Mucosa of gallbladder (tissue), 1 donor: ENCODE measurements at regions not wholly inside any gene's neighbourhood (a gene's known extent, or its start where the extent isn't known, plus 50 kb on each side); places are given as distances from the start of the nearest gene placed in this dataset.
"Not testable (repeated sequence)": the region's sequence is repeated elsewhere in the genome, so short reads cannot be mapped to it uniquely, and the experiment has no call there.

Source experiments
- DNase-seq: peaks from one replicate; pipeline ENCODE4 v3.0.0-alpha.2; 2020; ENCODE audit warnings: low spot score
- donor health status: DM: no; HTN: no; CAD: no.

DNA sequence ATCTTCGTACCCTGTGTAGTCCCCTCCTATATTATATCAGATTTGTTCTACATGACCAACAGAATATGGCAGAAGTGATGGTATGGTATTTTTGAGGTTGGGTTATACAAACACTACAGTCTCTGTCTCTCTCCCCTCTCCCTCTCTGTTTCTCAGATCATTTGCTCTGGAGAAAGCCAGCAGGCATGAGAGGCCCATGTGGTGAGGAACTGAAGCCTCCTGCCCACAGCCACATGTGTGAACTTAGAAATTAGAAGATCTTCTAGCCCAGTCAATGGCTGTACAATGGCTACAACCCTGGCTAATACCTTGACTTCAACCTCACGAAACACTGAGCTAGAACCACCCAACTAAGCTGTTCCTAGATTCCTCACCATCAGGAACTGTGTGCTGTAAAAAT is 250.6 kb downstream of the SMAD2 start:
- DNase-seq, result no peak

DNA sequence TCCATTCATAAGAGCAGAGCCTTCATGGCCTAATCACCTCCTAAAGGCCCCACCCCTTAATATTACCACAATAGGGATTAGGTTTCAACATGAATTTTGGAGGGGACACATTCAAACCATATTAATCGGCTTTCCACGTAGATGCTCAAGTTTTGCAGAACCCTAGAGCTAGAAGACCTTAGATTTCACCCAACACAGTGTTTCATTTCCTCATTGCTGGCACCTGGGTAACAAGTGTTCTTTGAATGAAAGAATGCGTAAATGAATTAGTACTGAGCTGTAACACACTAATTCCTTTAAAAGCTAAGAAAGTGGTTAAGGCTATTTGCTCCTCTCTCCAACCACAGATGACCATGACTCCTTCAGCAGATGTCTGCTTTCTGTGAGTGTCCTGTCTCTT is 252.5 kb downstream of the SMAD2 start:
- DNase-seq, result no peak

- DNase-seq, result no peak
These were observed 260.6 kb downstream of the SMAD2 start for GRCh38 chr18:47669815-47670214.

GRCh38 chr18:47658498-47658897 is 272.0 kb downstream of the SMAD2 start:
- no peak for DNase-seq

DNA sequence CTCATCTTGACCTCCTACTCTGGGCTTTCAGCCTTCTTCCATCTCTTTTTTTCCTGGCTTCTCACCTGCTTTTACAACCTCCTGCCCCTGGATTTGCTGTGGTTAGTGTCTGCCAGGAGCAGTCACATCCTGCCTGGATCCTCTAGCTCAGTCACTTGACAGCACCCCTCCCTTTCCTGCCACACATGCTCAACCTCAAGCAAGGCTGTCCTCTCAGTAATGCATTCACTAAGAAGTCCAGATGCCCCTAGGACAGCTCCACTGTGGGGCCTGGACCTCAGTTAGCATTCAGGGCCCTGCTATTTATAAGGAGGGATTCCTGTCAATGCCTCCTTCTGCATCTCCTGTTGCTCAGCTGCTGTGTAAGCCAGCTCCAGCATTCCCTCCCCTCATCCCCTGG is 275.5 kb downstream of the SMAD2 start:
- DNase-seq, result no peak

DNA sequence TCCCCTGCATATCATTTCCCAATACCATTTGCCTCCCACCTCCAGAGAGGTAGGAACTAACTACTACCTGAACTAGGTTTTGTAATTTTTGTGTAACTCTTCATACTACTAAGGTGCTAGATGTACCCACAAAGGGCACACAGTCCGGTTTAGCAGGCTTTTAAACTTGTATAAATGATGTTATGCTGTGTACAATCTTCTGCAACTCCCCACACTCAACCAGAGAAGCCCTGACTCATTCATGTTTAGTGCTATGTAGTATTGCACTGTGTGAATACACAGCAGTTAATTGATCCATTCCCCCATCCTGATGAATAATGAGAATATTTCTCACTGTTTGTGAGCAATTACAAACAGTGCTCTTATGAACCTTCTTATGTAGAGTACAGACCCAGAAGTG is 285.6 kb downstream of the SMAD2 start:
- no peak for DNase-seq

- DNase-seq, result not testable (repeated sequence)
These were observed 292.9 kb downstream of the SMAD2 start for GRCh38 chr18:47637551-47637950.

- DNase-seq, result no peak
These were observed 295.0 kb downstream of the SMAD2 start for GRCh38 chr18:47635416-47635815.

DNA sequence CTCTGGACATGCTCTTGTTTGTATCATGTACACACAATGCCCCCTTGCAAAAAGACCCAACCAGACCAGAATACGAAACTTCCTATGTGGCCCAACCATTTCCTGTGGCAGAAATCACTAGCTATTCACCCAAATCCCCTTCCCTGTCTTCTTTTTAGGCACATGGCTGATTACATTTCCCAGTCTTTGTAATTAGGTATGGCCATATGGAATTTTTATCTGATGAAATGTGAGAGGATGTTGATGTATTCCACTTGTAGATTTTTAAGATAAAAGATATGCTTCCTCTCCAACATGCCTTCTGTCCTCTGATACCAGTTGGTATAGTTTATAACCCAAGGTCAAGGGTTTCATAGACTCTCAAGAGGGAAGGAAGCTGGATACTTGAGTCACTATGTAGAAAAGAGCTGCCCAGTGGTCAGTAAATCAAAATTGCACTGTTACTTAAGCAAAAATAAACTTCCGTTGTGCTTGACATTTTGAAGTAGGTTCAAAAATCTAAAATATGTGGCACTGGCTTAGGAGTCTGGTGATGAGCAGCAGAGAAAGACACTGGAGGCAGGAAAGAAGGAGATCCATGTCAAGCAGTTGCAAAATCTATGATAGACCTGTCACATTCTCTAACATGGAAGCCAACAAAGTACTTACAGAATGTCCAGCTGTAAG is 297.4 kb downstream of the SMAD2 start:
- no peak for DNase-seq

GRCh38 chr18:47628893-47629292 is 301.6 kb downstream of the SMAD2 start:
- no peak for DNase-seq

DNA sequence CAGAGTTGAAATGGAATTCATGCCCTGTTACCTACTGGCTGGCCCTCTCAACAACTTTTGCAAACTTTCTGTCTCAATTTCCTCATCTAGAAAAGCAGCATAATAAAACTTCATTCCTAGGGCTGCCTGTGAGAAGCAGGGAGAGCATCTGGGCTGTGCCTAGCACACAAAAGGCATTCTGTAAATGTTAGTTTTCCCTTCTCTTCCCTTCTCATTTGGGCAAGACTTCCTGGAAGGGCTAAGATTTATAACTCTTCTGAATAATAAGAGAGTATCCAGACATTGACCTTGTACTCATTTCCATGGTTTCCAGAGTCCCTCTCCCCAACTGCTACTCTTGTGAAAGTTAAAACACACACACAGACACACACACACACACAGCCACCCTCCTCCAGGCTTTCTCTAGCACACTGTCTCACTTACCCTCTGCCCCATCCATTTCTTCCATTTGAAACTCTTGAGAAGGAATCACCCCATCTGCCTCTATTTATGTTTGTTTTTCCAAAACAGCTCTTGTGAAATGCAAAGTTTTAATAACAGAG is 302.1 kb downstream of the SMAD2 start:
- no peak for DNase-seq

- no peak for DNase-seq
These were observed 303.4 kb downstream of the SMAD2 start for GRCh38 chr18:47627030-47627429.

DNA sequence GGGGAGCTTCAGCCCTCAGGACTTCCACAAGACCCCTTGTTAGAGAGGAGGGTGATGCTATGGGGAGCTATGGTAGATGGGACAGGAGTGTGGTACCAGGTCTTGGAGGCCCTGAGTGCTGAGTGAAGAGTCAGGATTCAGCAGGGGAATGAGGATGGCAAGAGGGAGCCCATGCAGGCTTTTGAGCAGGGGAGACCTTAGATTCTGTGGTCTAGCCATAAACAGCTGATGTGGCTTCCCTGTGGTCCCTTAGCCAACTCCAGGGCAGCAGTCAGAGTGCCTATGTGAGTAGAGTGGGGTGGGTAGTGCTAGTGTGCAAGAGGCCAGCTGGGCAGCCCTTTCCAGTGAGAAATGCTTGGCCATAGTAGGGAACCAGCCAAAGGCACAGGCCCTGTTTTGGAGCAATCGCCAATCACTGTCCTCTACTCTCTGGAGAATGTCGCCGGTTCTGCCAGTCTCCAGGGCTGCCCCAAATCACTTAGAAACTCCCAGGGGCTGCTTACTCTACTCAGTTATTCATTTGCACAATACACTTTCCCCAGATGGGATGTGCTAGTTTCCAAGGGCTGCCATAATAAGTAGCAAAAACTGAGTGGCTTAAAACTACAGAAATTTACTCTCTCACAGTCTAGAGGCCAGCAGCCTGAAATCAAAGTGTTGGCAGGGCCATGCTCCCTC is 310.5 kb downstream of the SMAD2 start:
- DNase-seq, result no peak

DNA sequence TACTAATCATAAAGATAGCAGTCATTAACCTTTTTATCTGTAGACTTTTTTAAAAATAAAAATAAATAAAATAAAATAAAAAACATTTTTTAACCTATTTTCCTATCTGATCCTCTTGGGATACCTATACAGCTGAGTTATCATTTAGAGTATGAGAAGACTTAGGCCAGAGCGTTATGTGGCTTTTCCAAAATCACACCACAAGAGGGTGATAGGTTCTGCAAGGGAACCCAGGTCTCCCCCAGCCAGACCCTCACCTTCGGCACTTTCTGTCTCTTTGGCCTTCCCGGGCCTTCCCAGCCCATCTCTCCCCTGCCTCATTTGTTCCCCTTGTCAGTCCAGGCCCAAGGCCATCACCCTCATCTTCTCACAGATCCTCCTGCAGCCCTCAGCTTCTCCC is 311.7 kb downstream of the SMAD2 start:
- DNase-seq, result no peak

- no peak for DNase-seq
These were observed 315.4 kb downstream of the SMAD2 start for GRCh38 chr18:47615043-47615442.

DNA sequence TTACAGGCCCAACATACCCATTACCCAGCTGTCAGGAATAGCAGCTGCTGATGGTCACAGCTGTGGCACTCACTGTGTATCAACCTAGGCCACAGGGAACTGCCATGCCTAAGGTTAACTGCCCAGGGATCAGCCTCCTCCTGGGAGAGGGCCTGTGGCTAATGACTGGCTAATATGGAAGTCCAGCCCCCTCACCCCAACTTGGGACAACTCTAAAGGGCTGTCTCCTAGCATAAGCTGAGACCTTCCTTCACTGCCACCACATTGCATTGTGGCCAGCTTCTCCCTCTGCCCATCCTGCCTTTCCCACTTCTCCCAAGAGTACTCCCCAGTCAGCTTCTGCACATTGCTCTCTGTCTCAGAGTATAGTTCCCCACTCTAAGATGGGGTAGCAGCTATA is 316.5 kb downstream of the SMAD2 start:
- DNase-seq, result no peak

DNA sequence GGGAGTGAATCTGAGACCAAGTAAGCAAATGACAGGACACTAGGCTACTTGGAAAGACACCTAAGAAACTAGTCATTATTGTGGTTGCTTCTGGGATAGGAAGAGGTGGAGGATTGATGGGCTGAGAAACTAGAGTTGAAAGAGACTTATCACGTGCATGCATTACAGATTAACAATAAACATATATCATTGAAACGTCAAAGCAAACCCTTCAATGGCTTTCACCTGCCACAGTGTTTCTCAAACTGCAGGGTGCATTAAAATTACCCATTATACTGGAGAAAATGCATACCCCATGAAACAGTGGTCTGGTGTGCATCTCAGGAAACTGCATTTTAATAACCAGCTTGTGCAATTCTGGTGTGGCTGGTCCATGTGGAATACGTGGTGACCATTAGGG is 318.8 kb downstream of the SMAD2 start:
- no peak for DNase-seq

DNA sequence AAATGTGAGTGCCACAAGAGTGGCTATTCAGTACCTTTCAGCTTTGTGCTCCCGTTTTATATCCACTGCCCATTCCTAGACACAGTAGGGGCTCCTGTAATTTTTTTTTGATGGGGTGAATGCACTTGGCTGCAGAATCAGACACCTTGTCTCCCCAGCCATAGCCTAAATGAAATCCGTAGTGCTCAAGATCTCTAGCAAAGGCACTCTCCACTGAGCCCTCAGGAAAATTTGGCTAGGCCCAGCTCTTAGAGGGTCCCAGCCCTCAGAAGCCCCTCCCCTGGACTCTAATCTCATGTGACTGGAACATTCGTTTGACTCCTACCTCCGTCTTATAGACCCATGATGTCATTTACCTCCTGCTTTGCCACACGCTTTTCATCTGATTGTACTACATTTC is 323.9 kb downstream of the SMAD2 start:
- no peak for DNase-seq

GRCh38 chr18:47605093-47605492 is 325.4 kb downstream of the SMAD2 start:
- no peak for DNase-seq

GRCh38 chr18:47604021-47604420 is 326.4 kb downstream of the SMAD2 start:
- no peak for DNase-seq

- DNase-seq, result no peak
These were observed 327.3 kb downstream of the SMAD2 start for GRCh38 chr18:47603158-47603557.

DNA sequence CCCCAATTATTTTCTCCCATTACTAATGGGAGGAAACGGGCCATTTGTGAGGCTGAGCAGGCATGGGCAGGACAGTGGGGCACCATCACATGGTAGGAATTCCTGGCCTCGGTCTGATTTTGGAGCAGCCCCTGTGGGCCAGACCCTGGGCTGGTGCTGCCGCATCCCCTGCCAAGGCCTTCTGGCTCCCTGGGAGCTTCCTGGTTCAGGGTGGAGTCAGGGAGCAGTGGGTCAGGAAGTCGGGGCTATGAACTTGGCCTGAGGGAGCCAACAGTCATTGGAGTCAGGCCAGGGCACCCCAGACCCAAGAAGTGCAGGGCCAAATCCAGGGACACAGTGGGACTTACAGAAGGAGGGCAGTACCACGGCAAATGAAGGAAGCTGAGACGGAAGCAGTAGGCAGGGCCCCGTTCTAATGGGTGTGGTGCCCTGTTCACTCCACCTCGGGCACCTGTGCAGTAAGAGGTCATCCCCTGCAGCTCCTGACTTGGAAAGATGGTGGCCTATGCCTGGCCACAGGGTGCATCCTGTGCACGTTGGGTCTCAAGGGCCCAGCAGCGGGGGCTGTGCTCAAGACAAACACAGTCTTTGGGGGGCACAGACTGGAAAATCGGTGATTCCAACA is 328.1 kb downstream of the SMAD2 start:
- no peak for DNase-seq
